ENCODE measurements at regions not wholly inside any gene's neighbourhood (a gene's known extent, or its start where the extent isn't known, plus 50 kb on each side); places are given as distances from the start of the nearest gene placed in this dataset.

GRCh38 chr2:82172483-82172882, 1867.9 kb upstream of the LRRTM1 start:
- no peak for DNase-seq

- DNase-seq, result no peak
These were observed 1864.8 kb upstream of the LRRTM1 start for GRCh38 chr2:82169379-82169778.

GRCh38 chr2:82165377-82165776, 1860.8 kb upstream of the LRRTM1 start:
- DNase-seq, result no peak

- no peak for DNase-seq
These were observed 1853.6 kb upstream of the LRRTM1 start for GRCh38 chr2:82158150-82158549.

- no peak for DNase-seq
These were observed 1850.9 kb upstream of the LRRTM1 start for GRCh38 chr2:82155469-82155868.

GRCh38 chr2:82143343-82143742, 1838.8 kb upstream of the LRRTM1 start:
- no peak for DNase-seq

GRCh38 chr2:82139979-82140611, 1835.5 kb upstream of the LRRTM1 start:
- DNase-seq, result peak; percentile 27

GRCh38 chr2:82137441-82137840, 1832.9 kb upstream of the LRRTM1 start:
- no peak for DNase-seq

GRCh38 chr2:82128051-82128450, 1823.5 kb upstream of the LRRTM1 start:
- DNase-seq, result no peak

GRCh38 chr2:82124629-82125028, 1820.1 kb upstream of the LRRTM1 start:
- no peak for DNase-seq

GRCh38 chr2:82120654-82121053, 1816.1 kb upstream of the LRRTM1 start:
- DNase-seq, result no peak

- DNase-seq, result no peak
These were observed 1815.6 kb upstream of the LRRTM1 start for GRCh38 chr2:82120115-82120514.

- DNase-seq, result no peak
These were observed 1804.9 kb upstream of the LRRTM1 start for GRCh38 chr2:82109418-82109817.

GRCh38 chr2:82098617-82099016, 1794.1 kb upstream of the LRRTM1 start:
- no peak for DNase-seq

GRCh38 chr2:82089518-82089917, 1785.0 kb upstream of the LRRTM1 start:
- no peak for DNase-seq

GRCh38 chr2:82084679-82085392, 1780.3 kb upstream of the LRRTM1 start:
- no peak for DNase-seq

- no peak for DNase-seq
These were observed 1771.3 kb upstream of the LRRTM1 start for GRCh38 chr2:82075875-82076274.

- DNase-seq, result no peak
These were observed 1757.9 kb upstream of the LRRTM1 start for GRCh38 chr2:82062463-82062862.

- no peak for DNase-seq
These were observed 1751.3 kb upstream of the LRRTM1 start for GRCh38 chr2:82055846-82056245.

- no peak for DNase-seq
These were observed 1739.3 kb upstream of the LRRTM1 start for GRCh38 chr2:82043867-82044266.

- DNase-seq, result peak; percentile 7
These were observed 1723.5 kb upstream of the LRRTM1 start for GRCh38 chr2:82027921-82028615.

- DNase-seq, result no peak
These were observed 1719.2 kb upstream of the LRRTM1 start for GRCh38 chr2:82023710-82024109.

GRCh38 chr2:82013641-82014040, 1709.1 kb upstream of the LRRTM1 start:
- DNase-seq, result no peak

Measured in right kidney (tissue), 1 donor.